OCI-LY1 (cell line): ENCODE measurements at regions not wholly inside any gene's neighbourhood (a gene's known extent, or its start where the extent isn't known, plus 50 kb on each side); places are given as distances from the start of the nearest gene placed in this dataset.
"Not testable (repeated sequence)": the region's sequence is repeated elsewhere in the genome, so short reads cannot be mapped to it uniquely, and the experiment has no call there.

Experiments
- H2AFZ ChIP-seq: fragments of 200-600 bp; sonication (generic), shearing (Covaris generic); 2 replicates; pipeline ENCODE4 v1.6.0; 2014; ENCODE audit warnings: antibody characterized with exemption, mild to moderate bottlenecking, low read length
- H3F3A ChIP-seq: fragments of 200-600 bp; sonication (generic), shearing (Covaris generic); 2 replicates; pipeline ENCODE4 v1.6.0; 2014; ENCODE audit warnings: mild to moderate bottlenecking, antibody characterized with exemption, low read length, moderate library complexity; ENCODE audit not compliant: insufficient read depth
- H3K27ac ChIP-seq: fragments of 200-600 bp; sonication (generic); 2 replicates; pipeline ENCODE4 v1.5.1; 2014; ENCODE audit warnings: low read length, mixed run types, mild to moderate bottlenecking, low read depth; ENCODE audit not compliant: poor library complexity, severe bottlenecking
- H3K27me3 ChIP-seq: fragments of 200-600 bp; sonication (generic); 2 replicates; pipeline ENCODE4 v1.6.0; 2014; ENCODE audit warnings: antibody characterized with exemption, mild to moderate bottlenecking, low read length, moderate library complexity; ENCODE audit not compliant: insufficient read depth
- H3K36me3 ChIP-seq: fragments of 200-600 bp; sonication (generic); 2 replicates; pipeline ENCODE4 v1.6.1; 2014; ENCODE audit warnings: mild to moderate bottlenecking, antibody characterized with exemption, low read length, moderate library complexity, mixed read lengths; ENCODE audit not compliant: insufficient read depth
- H3K4me1 ChIP-seq: fragments of 200-600 bp; sonication (generic); 2 replicates; pipeline ENCODE4 v1.5.1; 2014; ENCODE audit warnings: mild to moderate bottlenecking, low read length, moderate library complexity; ENCODE audit not compliant: insufficient read depth, severe bottlenecking
- H3K4me2 ChIP-seq: fragments of 200-600 bp; sonication (generic), shearing (Covaris generic); 2 replicates; pipeline ENCODE4 v1.6.1; 2014; ENCODE audit warnings: low read length
- H3K4me3 ChIP-seq: fragments of 200-600 bp; sonication (generic); 2 replicates; pipeline ENCODE4 v1.5.1; 2014; ENCODE audit warnings: low read length, low read depth, mild to moderate bottlenecking, mixed read lengths; ENCODE audit not compliant: poor library complexity, severe bottlenecking
- H3K79me2 ChIP-seq: fragments of 200-600 bp; shearing (Covaris generic); 2 replicates; pipeline ENCODE4 v1.6.1; 2016; ENCODE audit warnings: mixed run types, low read length, mixed read lengths; ENCODE audit not compliant: insufficient read depth
- H3K9ac ChIP-seq: fragments of 200-600 bp; sonication (generic), shearing (Covaris generic); 2 replicates; pipeline ENCODE4 v1.6.1; 2014; ENCODE audit warnings: mild to moderate bottlenecking, low read length, mixed read lengths
- H3K9me2 ChIP-seq: fragments of 200-600 bp; sonication (generic), shearing (Covaris generic); 2 replicates; pipeline ENCODE4 v1.6.1; 2014; ENCODE audit warnings: low read depth, mild to moderate bottlenecking, low read length, mixed read lengths
- H3K9me3 ChIP-seq: fragments of 200-600 bp; shearing (Covaris generic); 2 replicates; pipeline ENCODE4 v1.6.1; 2014; ENCODE audit warnings: low read length, mixed read lengths
- H4K20me1 ChIP-seq: fragments of 200-600 bp; sonication (generic), shearing (Covaris generic); 2 replicates; pipeline ENCODE4 v1.6.0; 2016; ENCODE audit warnings: mild to moderate bottlenecking, low read length; ENCODE audit not compliant: insufficient read depth
- EZH2 ChIP-seq: fragments of 200-600 bp; sonication (generic), shearing (Covaris generic); IDR thresholded peaks from 2 replicates; pipeline ENCODE4 v1.8.0; 2017; ENCODE audit warnings: borderline replicate concordance, mixed run types, mild to moderate bottlenecking, antibody characterized with exemption, low read length, moderate library complexity, mixed read lengths
- TF ChIP-seq, protein P1 (sequence below): fragments of 200-600 bp; sonication (generic), shearing (Covaris generic); IDR thresholded peaks from 2 replicates; pipeline ENCODE4 v1.5.1; 2017; ENCODE audit warnings: mild to moderate bottlenecking, antibody characterized with exemption, low read length, moderate library complexity, mixed read lengths

GRCh38 chr3:125681146-125681545 is 85.8 kb upstream of the OSBPL11 start:
- H3K9me2 ChIP-seq: no peaks in the 10 kb centered on the region
- TF ChIP-seq, protein P1, sequence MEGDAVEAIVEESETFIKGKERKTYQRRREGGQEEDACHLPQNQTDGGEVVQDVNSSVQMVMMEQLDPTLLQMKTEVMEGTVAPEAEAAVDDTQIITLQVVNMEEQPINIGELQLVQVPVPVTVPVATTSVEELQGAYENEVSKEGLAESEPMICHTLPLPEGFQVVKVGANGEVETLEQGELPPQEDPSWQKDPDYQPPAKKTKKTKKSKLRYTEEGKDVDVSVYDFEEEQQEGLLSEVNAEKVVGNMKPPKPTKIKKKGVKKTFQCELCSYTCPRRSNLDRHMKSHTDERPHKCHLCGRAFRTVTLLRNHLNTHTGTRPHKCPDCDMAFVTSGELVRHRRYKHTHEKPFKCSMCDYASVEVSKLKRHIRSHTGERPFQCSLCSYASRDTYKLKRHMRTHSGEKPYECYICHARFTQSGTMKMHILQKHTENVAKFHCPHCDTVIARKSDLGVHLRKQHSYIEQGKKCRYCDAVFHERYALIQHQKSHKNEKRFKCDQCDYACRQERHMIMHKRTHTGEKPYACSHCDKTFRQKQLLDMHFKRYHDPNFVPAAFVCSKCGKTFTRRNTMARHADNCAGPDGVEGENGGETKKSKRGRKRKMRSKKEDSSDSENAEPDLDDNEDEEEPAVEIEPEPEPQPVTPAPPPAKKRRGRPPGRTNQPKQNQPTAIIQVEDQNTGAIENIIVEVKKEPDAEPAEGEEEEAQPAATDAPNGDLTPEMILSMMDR: no peak
- TF ChIP-seq EZH2: no peak
- no peaks in the 10 kb centered on the region for H3K27me3 ChIP-seq
- no peak overlapping the region for H2AFZ ChIP-seq
- no peak overlapping the region for H3K4me2 ChIP-seq
- no peak overlapping the region for H3K9ac ChIP-seq
- H3K9me3 ChIP-seq: no peaks in the 10 kb centered on the region
- H3K4me1 ChIP-seq: no peaks in the 10 kb centered on the region
- H3K27ac ChIP-seq: no peak overlapping the region
- no peaks in the 10 kb centered on the region for H3K36me3 ChIP-seq
- H3K4me3 ChIP-seq: no peak overlapping the region
- no peaks in the 10 kb centered on the region for H3K79me2 ChIP-seq
- H3F3A ChIP-seq: no peaks in the 10 kb centered on the region
- no peaks in the 10 kb centered on the region for H4K20me1 ChIP-seq

GRCh38 chr3:125681906-125682305 is 86.6 kb upstream of the OSBPL11 start:
- H3K9ac ChIP-seq, H3K4me1 ChIP-seq, H3K27me3 ChIP-seq, H3K9me3 ChIP-seq, H4K20me1 ChIP-seq, H2AFZ ChIP-seq, H3K27ac ChIP-seq, H3K4me2 ChIP-seq, H3K4me3 ChIP-seq, H3F3A ChIP-seq, H3K36me3 ChIP-seq, H3K79me2 ChIP-seq, H3K9me2 ChIP-seq: not testable (repeated sequence)

- not testable (repeated sequence) for H3K9me2 ChIP-seq, H3K4me2 ChIP-seq, H2AFZ ChIP-seq, H4K20me1 ChIP-seq, H3K27ac ChIP-seq, H3K27me3 ChIP-seq, H3K9me3 ChIP-seq, H3K4me3 ChIP-seq, H3K36me3 ChIP-seq, H3K4me1 ChIP-seq, H3K79me2 ChIP-seq, H3K9ac ChIP-seq, H3F3A ChIP-seq
Observed at GRCh38 chr3:125682610-125683009, 87.3 kb upstream of the OSBPL11 start.

DNA sequence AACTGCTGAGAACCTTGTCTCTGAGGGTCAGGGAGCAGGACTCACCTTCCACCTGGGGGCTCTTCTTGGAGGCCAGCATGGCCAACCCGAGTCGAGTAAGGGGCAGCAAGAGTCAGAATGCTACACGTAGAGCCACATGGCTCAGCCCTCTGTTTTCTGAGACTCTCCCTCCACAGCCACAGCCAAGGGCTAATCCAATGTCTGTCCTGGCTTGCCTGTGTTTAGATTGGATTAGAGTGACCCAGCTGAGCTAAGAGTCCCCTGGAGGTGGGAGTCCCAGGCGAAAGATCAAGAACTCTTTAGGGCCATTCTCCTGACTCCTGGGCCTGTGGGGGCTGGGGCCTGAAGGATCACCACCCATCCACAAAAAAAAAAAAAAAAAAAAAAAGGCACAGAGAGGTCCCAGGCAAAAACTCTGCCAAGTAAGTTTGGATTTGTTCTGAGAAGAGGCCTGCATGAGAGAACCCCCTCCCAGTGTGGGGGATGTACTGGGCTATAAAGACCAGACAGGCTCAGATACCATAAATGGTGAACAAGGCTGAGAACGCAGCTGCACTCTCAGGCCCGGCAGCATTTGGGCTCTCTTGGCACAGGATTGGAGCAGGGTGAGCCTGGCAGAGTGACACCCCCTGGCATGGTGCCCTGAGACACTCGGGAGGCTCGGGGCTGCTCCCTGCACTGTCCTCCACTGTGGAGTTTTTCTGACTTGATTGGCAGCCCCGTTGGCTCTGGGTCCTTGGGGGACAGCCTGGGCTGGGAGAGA is 88.0 kb upstream of the OSBPL11 start:
- H3K79me2 ChIP-seq: no peaks in the 10 kb centered on the region
- no peak overlapping the region for H3K9ac ChIP-seq
- H3K27ac ChIP-seq: no peak overlapping the region
- H3K36me3 ChIP-seq: no peaks in the 10 kb centered on the region
- H3K4me3 ChIP-seq: no peak overlapping the region
- no peaks in the 10 kb centered on the region for H3F3A ChIP-seq
- no peak overlapping the region for H3K4me2 ChIP-seq
- H3K9me2 ChIP-seq: no peaks in the 10 kb centered on the region
- H4K20me1 ChIP-seq: no peaks in the 10 kb centered on the region
- no peak overlapping the region for H2AFZ ChIP-seq
- no peaks in the 10 kb centered on the region for H3K4me1 ChIP-seq
- no peaks in the 10 kb centered on the region for H3K27me3 ChIP-seq
- no peaks in the 10 kb centered on the region for H3K9me3 ChIP-seq
- TF ChIP-seq, protein P1: no peak
